ENCODE measurements at regions not wholly inside any gene's neighbourhood (a gene's known extent, or its start where the extent isn't known, plus 50 kb on each side); places are given as distances from the start of the nearest gene placed in this dataset.

- no peak for DNase-seq (ENCODE audit: low spot score)
Observed at GRCh38 chr3:40701016-40701588, 176.3 kb downstream of the ZNF621 start.

- no peak for DNase-seq (ENCODE audit: low spot score)
Observed at GRCh38 chr3:40704224-40704623, 179.5 kb downstream of the ZNF621 start.

- DNase-seq (ENCODE audit: low spot score), result no peak
Observed at GRCh38 chr3:40705663-40706062, 180.9 kb downstream of the ZNF621 start.

GRCh38 chr3:40713306-40713705, 188.5 kb downstream of the ZNF621 start:
- no peak for DNase-seq (ENCODE audit: low spot score)

GRCh38 chr3:40713795-40714194, 189.0 kb downstream of the ZNF621 start:
- no peak for DNase-seq (ENCODE audit: low spot score)

GRCh38 chr3:40714771-40715345, 190.1 kb downstream of the ZNF621 start:
- DNase-seq (ENCODE audit: low spot score), result no peak

- no peak for DNase-seq (ENCODE audit: low spot score)
Observed at GRCh38 chr3:40715551-40715950, 190.8 kb downstream of the ZNF621 start.

- no peak for DNase-seq (ENCODE audit: low spot score)
Observed at GRCh38 chr3:40717471-40717870, 192.7 kb downstream of the ZNF621 start.

- no peak for DNase-seq (ENCODE audit: low spot score)
Observed at GRCh38 chr3:40718209-40718608, 193.4 kb downstream of the ZNF621 start.

- no peak for DNase-seq (ENCODE audit: low spot score)
Observed at GRCh38 chr3:40718681-40719080, 193.9 kb downstream of the ZNF621 start.

GRCh38 chr3:40719660-40720287, 195.0 kb downstream of the ZNF621 start:
- DNase-seq (ENCODE audit: low spot score), result no peak

- no peak for DNase-seq (ENCODE audit: low spot score)
Observed at GRCh38 chr3:40720341-40720740, 195.6 kb downstream of the ZNF621 start.

GRCh38 chr3:40720863-40721262, 196.1 kb downstream of the ZNF621 start:
- DNase-seq (ENCODE audit: low spot score), result no peak

- no peak for DNase-seq (ENCODE audit: low spot score)
Observed at GRCh38 chr3:40723083-40723660, 198.4 kb downstream of the ZNF621 start.

GRCh38 chr3:40725031-40725430, 200.3 kb downstream of the ZNF621 start:
- no peak for DNase-seq (ENCODE audit: low spot score)

- DNase-seq (ENCODE audit: low spot score), result no peak
Observed at GRCh38 chr3:40731445-40731844, 206.7 kb downstream of the ZNF621 start.

GRCh38 chr3:40736943-40737342, 212.2 kb downstream of the ZNF621 start:
- no peak for DNase-seq (ENCODE audit: low spot score)

GRCh38 chr3:40737343-40737742, 212.6 kb downstream of the ZNF621 start:
- no peak for DNase-seq (ENCODE audit: low spot score)

GRCh38 chr3:40739971-40740370, 215.2 kb downstream of the ZNF621 start:
- no peak for DNase-seq (ENCODE audit: low spot score)

GRCh38 chr3:40741729-40742128, 217.0 kb downstream of the ZNF621 start:
- no peak for DNase-seq (ENCODE audit: low spot score)

- no peak for DNase-seq (ENCODE audit: low spot score)
Observed at GRCh38 chr3:40745381-40746106, 220.8 kb downstream of the ZNF621 start.

GRCh38 chr3:40751666-40752065, 226.9 kb downstream of the ZNF621 start:
- DNase-seq (ENCODE audit: low spot score), result no peak

GRCh38 chr3:40752492-40752891, 227.7 kb downstream of the ZNF621 start:
- DNase-seq (ENCODE audit: low spot score), result peak; percentile 39
